AG10803 (cell line): ENCODE measurements at regions not wholly inside any gene's neighbourhood (a gene's known extent, or its start where the extent isn't known, plus 50 kb on each side); places are given as distances from the start of the nearest gene placed in this dataset.
A peak's percentile ranks its signal among the peaks of the same experiment; 100 is the strongest.
"Not testable (repeated sequence)": the region's sequence is repeated elsewhere in the genome, so short reads cannot be mapped to it uniquely, and the experiment has no call there.

Experiments used
- DNase-seq: peaks from one replicate; pipeline ENCODE4 v3.0.0; 2010; ENCODE audit warnings: low read depth
- H3K4me3 ChIP-seq: 2 replicates; pipeline ENCODE4 v1.5.1; 2011; ENCODE audit warnings: mild to moderate bottlenecking, low read length, control low read depth
- CTCF ChIP-seq: conservative IDR thresholded peaks from 2 replicates; pipeline ENCODE4 v1.5.1; 2011; ENCODE audit warnings: mild to moderate bottlenecking, low read length, control low read depth, inconsistent platforms

GRCh38 chr4:111326450-111326849 lies 703.6 kb upstream of the PITX2 start:
- no peak for TF ChIP-seq CTCF
- DNase-seq: no peak
- no peak overlapping the region for H3K4me3 ChIP-seq

GRCh38 chr4:111330786-111331185 lies 707.9 kb upstream of the PITX2 start:
- peak; percentile 30 for DNase-seq
- no peak for TF ChIP-seq CTCF
- no peak overlapping the region for H3K4me3 ChIP-seq

- peak; percentile 34 for DNase-seq
- no peak overlapping the region for H3K4me3 ChIP-seq
- no peak for TF ChIP-seq CTCF
These were observed 711.5 kb upstream of the PITX2 start for GRCh38 chr4:111334361-111334760.

GRCh38 chr4:111337186-111337876 lies 714.5 kb upstream of the PITX2 start:
- not testable (repeated sequence) for DNase-seq, H3K4me3 ChIP-seq

- DNase-seq: no peak
- no peak for TF ChIP-seq CTCF
- H3K4me3 ChIP-seq: no peak overlapping the region
These were observed 736.7 kb upstream of the PITX2 start for GRCh38 chr4:111359602-111360001.

- DNase-seq: no peak
- H3K4me3 ChIP-seq: no peak overlapping the region
- TF ChIP-seq CTCF: no peak
These were observed 738.0 kb upstream of the PITX2 start for GRCh38 chr4:111360906-111361305.

- no peak overlapping the region for H3K4me3 ChIP-seq
- peak; percentile 99 for DNase-seq
- TF ChIP-seq CTCF: no peak
These were observed 740.1 kb upstream of the PITX2 start for GRCh38 chr4:111362941-111363361.

GRCh38 chr4:111377880-111378279 lies 755.0 kb upstream of the PITX2 start:
- H3K4me3 ChIP-seq, DNase-seq: not testable (repeated sequence)
